ENCODE measurements at regions not wholly inside any gene's neighbourhood (a gene's known extent, or its start where the extent isn't known, plus 50 kb on each side); places are given as distances from the start of the nearest gene placed in this dataset.
A peak's percentile ranks its signal among the peaks of the same experiment; 100 is the strongest.

DNA sequence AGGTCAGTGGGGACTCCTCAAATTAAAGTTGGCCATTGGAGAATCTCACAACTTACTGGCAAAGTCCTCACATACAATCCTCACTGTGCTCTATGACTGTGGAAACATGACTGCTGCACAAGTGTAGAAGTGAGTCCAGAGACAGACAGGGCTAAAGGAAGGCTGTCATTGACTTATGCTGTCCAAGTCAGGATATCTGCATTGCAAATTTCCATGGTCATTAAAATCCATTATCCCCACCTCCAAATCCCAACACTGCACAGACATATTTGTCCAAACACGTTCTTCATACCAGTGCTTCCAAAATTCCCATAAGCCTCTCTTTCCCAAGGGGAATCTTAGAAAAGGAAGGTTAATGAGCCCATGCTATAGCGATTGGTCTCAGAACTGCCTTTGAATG lies 396.8 kb upstream of the ANKRD30A start:
- H3K27ac ChIP-seq (ENCODE audit: low read length), result no peak overlapping the region
- no peaks in the 10 kb centered on the region for H3K79me2 ChIP-seq (ENCODE audit: low read length)
- no peaks in the 10 kb centered on the region for H3K36me3 ChIP-seq (replicated peaks; ENCODE audit: insufficient read depth, low read length)
- H3K9me2 ChIP-seq (replicated peaks; ENCODE audit: insufficient read depth, low read length), result no peaks in the 10 kb centered on the region
- no peaks in the 10 kb centered on the region for H3F3A ChIP-seq (ENCODE audit: insufficient read depth, low read length)
- H3K27me3 ChIP-seq (replicated peaks; ENCODE audit: insufficient read depth, low read length), result no peaks in the 10 kb centered on the region
- no peak overlapping the region for H3K9ac ChIP-seq (ENCODE audit: low read length)
- DNase-seq, result no peak
- H3K9me3 ChIP-seq (replicated peaks; ENCODE audit: insufficient read depth, low read length), result no peaks in the 10 kb centered on the region
- H3K4me3 ChIP-seq (ENCODE audit: low read length), result no peak overlapping the region
- H3K4me1 ChIP-seq (ENCODE audit: low read length), result no peaks in the 10 kb centered on the region
- no peak overlapping the region for H2AFZ ChIP-seq (ENCODE audit: low read length)
- H3K4me2 ChIP-seq (ENCODE audit: low read depth, low read length), result no peak overlapping the region
- TF ChIP-seq EZH2phosphoT487 (IDR thresholded peaks at IDR 0.05; ENCODE audit: low read length), result no peak
- TF ChIP-seq EZH2 (optimal IDR thresholded peaks at IDR 0.05; ENCODE audit: low read depth, low read length), result no peak
- no peaks in the 10 kb centered on the region for H4K20me1 ChIP-seq (ENCODE audit: insufficient read depth, low read length)

DNA sequence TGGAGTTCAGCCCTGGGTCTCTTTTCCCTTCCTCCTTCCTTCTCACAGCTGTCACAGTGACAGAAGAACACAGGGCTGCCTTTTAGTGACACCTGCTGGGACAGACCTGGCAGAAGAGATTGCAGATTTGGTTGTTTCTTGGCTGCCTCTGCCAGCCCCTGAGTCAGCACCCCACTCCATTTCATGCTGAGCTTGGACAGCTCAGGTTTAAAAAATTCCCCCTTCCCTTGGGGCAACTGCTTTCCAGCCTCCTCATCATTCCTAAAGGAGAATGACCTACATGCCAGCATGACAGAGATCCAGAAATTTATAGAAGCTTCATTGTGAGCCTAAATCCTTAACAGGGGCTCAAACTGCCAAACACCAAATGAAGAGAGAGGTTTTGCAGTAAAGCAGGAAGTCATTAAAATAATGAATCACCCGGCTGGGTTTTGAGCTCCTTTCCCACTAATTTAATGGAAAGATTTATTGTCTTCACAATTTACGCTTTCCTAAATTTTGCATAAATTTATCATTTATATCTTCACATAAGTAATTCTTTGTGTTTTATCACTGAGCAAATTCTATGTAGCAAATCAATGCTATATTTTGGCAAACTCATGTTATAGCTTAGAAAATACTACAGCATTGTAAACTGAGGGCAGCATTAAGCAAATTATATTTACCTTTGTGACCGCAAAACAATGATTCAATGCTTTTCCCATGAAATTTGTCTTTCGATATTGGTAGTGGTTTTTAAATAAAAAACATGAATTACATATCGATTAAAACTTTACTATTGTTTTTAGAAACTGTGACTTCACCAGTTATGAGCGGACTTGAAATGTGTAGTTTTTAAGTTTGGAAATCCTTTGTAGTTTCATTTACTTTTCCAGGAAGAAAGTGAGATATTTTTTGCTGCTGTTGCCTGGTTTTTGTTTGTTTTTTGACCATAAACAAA lies 399.5 kb upstream of the ANKRD30A start:
- no peaks in the 10 kb centered on the region for H4K20me1 ChIP-seq (ENCODE audit: insufficient read depth, low read length)
- no peaks in the 10 kb centered on the region for H3K27me3 ChIP-seq (replicated peaks; ENCODE audit: insufficient read depth, low read length)
- DNase-seq, result peak; percentile 44
- TF ChIP-seq, protein P1, sequence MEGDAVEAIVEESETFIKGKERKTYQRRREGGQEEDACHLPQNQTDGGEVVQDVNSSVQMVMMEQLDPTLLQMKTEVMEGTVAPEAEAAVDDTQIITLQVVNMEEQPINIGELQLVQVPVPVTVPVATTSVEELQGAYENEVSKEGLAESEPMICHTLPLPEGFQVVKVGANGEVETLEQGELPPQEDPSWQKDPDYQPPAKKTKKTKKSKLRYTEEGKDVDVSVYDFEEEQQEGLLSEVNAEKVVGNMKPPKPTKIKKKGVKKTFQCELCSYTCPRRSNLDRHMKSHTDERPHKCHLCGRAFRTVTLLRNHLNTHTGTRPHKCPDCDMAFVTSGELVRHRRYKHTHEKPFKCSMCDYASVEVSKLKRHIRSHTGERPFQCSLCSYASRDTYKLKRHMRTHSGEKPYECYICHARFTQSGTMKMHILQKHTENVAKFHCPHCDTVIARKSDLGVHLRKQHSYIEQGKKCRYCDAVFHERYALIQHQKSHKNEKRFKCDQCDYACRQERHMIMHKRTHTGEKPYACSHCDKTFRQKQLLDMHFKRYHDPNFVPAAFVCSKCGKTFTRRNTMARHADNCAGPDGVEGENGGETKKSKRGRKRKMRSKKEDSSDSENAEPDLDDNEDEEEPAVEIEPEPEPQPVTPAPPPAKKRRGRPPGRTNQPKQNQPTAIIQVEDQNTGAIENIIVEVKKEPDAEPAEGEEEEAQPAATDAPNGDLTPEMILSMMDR (IDR thresholded peaks at IDR 0.05; ENCODE audit: low read length), result peak; percentile 34
- no peak for TF ChIP-seq EZH2phosphoT487 (IDR thresholded peaks at IDR 0.05; ENCODE audit: low read length)
- no peak overlapping the region for H3K27ac ChIP-seq (ENCODE audit: low read length)
- H3K4me3 ChIP-seq (ENCODE audit: low read length), result no peak overlapping the region
- no peak overlapping the region for H3K4me2 ChIP-seq (ENCODE audit: low read depth, low read length)
- no peaks in the 10 kb centered on the region for H3K9me3 ChIP-seq (replicated peaks; ENCODE audit: insufficient read depth, low read length)
- H3K36me3 ChIP-seq (replicated peaks; ENCODE audit: insufficient read depth, low read length), result no peaks in the 10 kb centered on the region
- H3K9me2 ChIP-seq (replicated peaks; ENCODE audit: insufficient read depth, low read length), result no peaks in the 10 kb centered on the region
- H3K9ac ChIP-seq (ENCODE audit: low read length), result no peak overlapping the region
- no peak overlapping the region for H2AFZ ChIP-seq (ENCODE audit: low read length)
- no peaks in the 10 kb centered on the region for H3K4me1 ChIP-seq (ENCODE audit: low read length)
- no peaks in the 10 kb centered on the region for H3F3A ChIP-seq (ENCODE audit: insufficient read depth, low read length)
- no peaks in the 10 kb centered on the region for H3K79me2 ChIP-seq (ENCODE audit: low read length)

DNA sequence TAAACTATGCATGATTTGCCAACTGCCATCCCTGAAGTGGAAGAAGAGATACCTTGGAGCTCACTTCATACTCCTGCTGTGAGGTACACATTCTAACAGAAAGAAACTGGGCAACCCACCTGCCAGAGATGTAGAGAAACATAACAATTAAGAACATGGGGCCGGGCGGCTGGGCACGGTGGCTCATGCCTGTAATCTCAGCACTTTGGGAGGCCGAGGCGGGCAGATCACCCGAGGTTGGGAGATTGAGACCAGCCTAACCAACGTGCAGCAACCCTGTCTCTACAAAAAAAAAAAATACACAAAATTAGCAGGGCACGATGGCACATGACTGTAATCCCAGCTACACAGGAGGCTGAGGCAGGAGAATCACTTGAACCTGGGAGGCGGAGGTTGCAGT lies 402.6 kb upstream of the ANKRD30A start:
- Histone ChIP-seq H3K4me3 (ENCODE audit: low read length) (no peak overlapping the region), H3K9me3 (replicated peaks; ENCODE audit: insufficient read depth, low read length) (no peaks in the 10 kb centered on the region), H3K27me3 (replicated peaks; ENCODE audit: insufficient read depth, low read length) (no peaks in the 10 kb centered on the region), H3K4me1 (ENCODE audit: low read length) (no peaks in the 10 kb centered on the region), H3K79me2 (ENCODE audit: low read length) (no peaks in the 10 kb centered on the region), H3K27ac (ENCODE audit: low read length) (no peak overlapping the region), H3K9me2 (replicated peaks; ENCODE audit: insufficient read depth, low read length) (no peaks in the 10 kb centered on the region), H3K9ac (ENCODE audit: low read length) (no peak overlapping the region), H4K20me1 (ENCODE audit: insufficient read depth, low read length) (no peaks in the 10 kb centered on the region), H3K4me2 (ENCODE audit: low read depth, low read length) (no peak overlapping the region), H3F3A (ENCODE audit: insufficient read depth, low read length) (no peaks in the 10 kb centered on the region), H2AFZ (ENCODE audit: low read length) (no peak overlapping the region), H3K36me3 (replicated peaks; ENCODE audit: insufficient read depth, low read length) (no peaks in the 10 kb centered on the region)
- TF ChIP-seq, protein P1 (IDR thresholded peaks at IDR 0.05; ENCODE audit: low read length), result no peak
- TF ChIP-seq EZH2phosphoT487 (IDR thresholded peaks at IDR 0.05; ENCODE audit: low read length) (no peak), EZH2 (optimal IDR thresholded peaks at IDR 0.05; ENCODE audit: low read depth, low read length) (no peak)
- DNase-seq, result no peak

DNA sequence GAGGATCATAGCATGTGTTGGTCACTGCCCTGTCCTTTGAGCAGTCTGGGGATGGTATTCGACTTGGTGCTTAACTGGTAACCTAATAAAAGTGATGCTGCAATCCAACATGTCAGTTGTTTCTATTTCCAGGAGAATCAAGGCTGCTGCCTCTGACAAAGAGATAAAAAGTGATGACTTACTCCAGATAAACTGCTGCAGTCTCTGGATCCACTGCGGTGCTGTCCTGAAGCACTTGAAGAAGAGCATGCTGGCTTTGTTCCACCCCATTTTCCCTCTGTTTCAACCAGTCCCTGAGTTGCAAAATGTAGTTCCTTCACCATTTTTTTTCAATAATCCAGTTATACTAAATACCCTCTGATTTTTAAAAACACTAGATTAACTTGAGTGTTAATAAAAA lies 403.5 kb upstream of the ANKRD30A start:
- H3K9me2 ChIP-seq (replicated peaks; ENCODE audit: insufficient read depth, low read length), result no peaks in the 10 kb centered on the region
- no peaks in the 10 kb centered on the region for H3F3A ChIP-seq (ENCODE audit: insufficient read depth, low read length)
- H3K9ac ChIP-seq (ENCODE audit: low read length), result no peak overlapping the region
- H3K4me2 ChIP-seq (ENCODE audit: low read depth, low read length), result no peak overlapping the region
- DNase-seq, result no peak
- no peak overlapping the region for H3K4me3 ChIP-seq (ENCODE audit: low read length)
- H3K27me3 ChIP-seq (replicated peaks; ENCODE audit: insufficient read depth, low read length), result no peaks in the 10 kb centered on the region
- no peaks in the 10 kb centered on the region for H4K20me1 ChIP-seq (ENCODE audit: insufficient read depth, low read length)
- no peak for TF ChIP-seq EZH2phosphoT487 (IDR thresholded peaks at IDR 0.05; ENCODE audit: low read length)
- no peak for TF ChIP-seq EZH2 (optimal IDR thresholded peaks at IDR 0.05; ENCODE audit: low read depth, low read length)
- TF ChIP-seq, protein P1 (IDR thresholded peaks at IDR 0.05; ENCODE audit: low read length), result no peak
- no peaks in the 10 kb centered on the region for H3K4me1 ChIP-seq (ENCODE audit: low read length)
- H3K36me3 ChIP-seq (replicated peaks; ENCODE audit: insufficient read depth, low read length), result no peaks in the 10 kb centered on the region
- H3K9me3 ChIP-seq (replicated peaks; ENCODE audit: insufficient read depth, low read length), result no peaks in the 10 kb centered on the region
- no peaks in the 10 kb centered on the region for H3K79me2 ChIP-seq (ENCODE audit: low read length)
- H3K27ac ChIP-seq (ENCODE audit: low read length), result no peak overlapping the region
- no peak overlapping the region for H2AFZ ChIP-seq (ENCODE audit: low read length)

Measured in MM.1S (cell line).